Keratinocyte (primary cell): ENCODE measurements at regions not wholly inside any gene's neighbourhood (a gene's known extent, or its start where the extent isn't known, plus 50 kb on each side); places are given as distances from the start of the nearest gene placed in this dataset.

ENCODE experiments used
- DNase-seq: peaks from one replicate; pipeline ENCODE4 v3.0.0-alpha.2; 2011; ENCODE audit warnings: low read depth, missing footprints, low spot score
- FAIRE-seq: peaks from 2 replicates; lab custom pipeline; 2011; peaks lifted over from hg19 to GRCh38; lab: Jason Lieb, UNC
- H2AFZ ChIP-seq: 2 replicates; pipeline ENCODE4 v1.6.0; 2012; ENCODE audit warnings: low read length, control low read depth, inconsistent platforms; ENCODE audit not compliant: control insufficient read depth
- H3K27ac ChIP-seq: 2 replicates; pipeline ENCODE4 v1.5.1; 2011; ENCODE audit warnings: low read length; ENCODE audit not compliant: control insufficient read depth, insufficient read depth
- H3K27me3 ChIP-seq: 3 replicates; pipeline ENCODE4 v1.6.0; 2011; ENCODE audit warnings: low read length; ENCODE audit not compliant: control insufficient read depth, insufficient read depth; ENCODE audit errors: extremely low read depth
- H3K36me3 ChIP-seq, 2 experiments: 2 replicates in 1 of 2; 3 replicates in 1 of 2; pipeline ENCODE4 v1.5.1; 2011; ENCODE audit warnings: low read length in 2 of 2, mild to moderate bottlenecking in 1 of 2; ENCODE audit not compliant: control insufficient read depth in 2 of 2, insufficient read depth in 2 of 2; ENCODE audit errors: extremely low read depth in 1 of 2
- H3K4me1 ChIP-seq: 3 replicates; pipeline ENCODE4 v1.5.1; 2011; ENCODE audit warnings: low read length; ENCODE audit not compliant: control insufficient read depth, insufficient read depth; ENCODE audit errors: extremely low read depth
- H3K4me2 ChIP-seq: 3 replicates; pipeline ENCODE4 v1.6.0; 2011; ENCODE audit warnings: low read depth, low read length; ENCODE audit not compliant: control insufficient read depth, insufficient read depth; ENCODE audit errors: extremely low read depth
- H3K4me3 ChIP-seq, 3 experiments: fragments of 200-600 bp in 1 of 3; sonication (generic) in 1 of 3; 2 replicates in 2 of 3; 3 replicates in 1 of 3; pipeline ENCODE4 v1.5.1; 2011 to 2016; ENCODE audit warnings: low read length in 3 of 3, mild to moderate bottlenecking in 3 of 3, control low read depth in 2 of 3, inconsistent platforms in 1 of 3, low read depth in 1 of 3, mixed read lengths in 1 of 3, mixed run types in 1 of 3, moderate library complexity in 1 of 3; ENCODE audit not compliant: control insufficient read depth in 2 of 3, insufficient read depth in 2 of 3; ENCODE audit errors: extremely low read depth in 1 of 3
- H3K79me2 ChIP-seq: 2 replicates; pipeline ENCODE4 v1.6.0; 2012; ENCODE audit warnings: low read length; ENCODE audit not compliant: control insufficient read depth, insufficient read depth
- H3K9ac ChIP-seq: 3 replicates; pipeline ENCODE4 v1.6.0; 2011; ENCODE audit warnings: low read length; ENCODE audit not compliant: control insufficient read depth, insufficient read depth; ENCODE audit errors: extremely low read depth
- H3K9me1 ChIP-seq: 3 replicates; pipeline ENCODE4 v1.6.0; 2011; ENCODE audit warnings: low read length; ENCODE audit not compliant: control insufficient read depth, insufficient read depth; ENCODE audit errors: extremely low read depth
- H3K9me3 ChIP-seq: 2 replicates; pipeline ENCODE4 v1.5.1; 2012; ENCODE audit warnings: low read depth, low read length; ENCODE audit not compliant: control insufficient read depth
- H4K20me1 ChIP-seq: 3 replicates; pipeline ENCODE4 v1.6.0; 2011; ENCODE audit warnings: low read length; ENCODE audit not compliant: control insufficient read depth, insufficient read depth; ENCODE audit errors: extremely low read depth
- EZH2 ChIP-seq: IDR thresholded peaks from one replicate; pipeline ENCODE4 v1.6.1; 2012; ENCODE audit warnings: inconsistent platforms, mild to moderate bottlenecking, low read length, moderate library complexity
- dilution Hi-C: fragments of 300-500 bp; cut with MboI; formaldehyde crosslinking; loops from one replicate; pipeline ENCODE4 v1.7.0; 2020; ENCODE audit warnings: low sequenced_read_pairs; ENCODE audit not compliant: extremely low pct_ligation_motif_present
- TF ChIP-seq, protein P1 (sequence below), 3 experiments: IDR thresholded peaks in 1 of 3; conservative IDR thresholded peaks in 1 of 3; optimal IDR thresholded peaks in 1 of 3; 2 replicates in 2 of 3; 3 replicates in 1 of 3; pipeline versions ENCODE3 to v1.5.1; 2011; ENCODE audit warnings: low read length in 3 of 3, mild to moderate bottlenecking in 3 of 3, moderate library complexity in 2 of 3, control low read depth in 1 of 3, inconsistent platforms in 1 of 3; ENCODE audit not compliant: insufficient read depth in 2 of 3; ENCODE audit errors: extremely low read depth in 1 of 3

DNA sequence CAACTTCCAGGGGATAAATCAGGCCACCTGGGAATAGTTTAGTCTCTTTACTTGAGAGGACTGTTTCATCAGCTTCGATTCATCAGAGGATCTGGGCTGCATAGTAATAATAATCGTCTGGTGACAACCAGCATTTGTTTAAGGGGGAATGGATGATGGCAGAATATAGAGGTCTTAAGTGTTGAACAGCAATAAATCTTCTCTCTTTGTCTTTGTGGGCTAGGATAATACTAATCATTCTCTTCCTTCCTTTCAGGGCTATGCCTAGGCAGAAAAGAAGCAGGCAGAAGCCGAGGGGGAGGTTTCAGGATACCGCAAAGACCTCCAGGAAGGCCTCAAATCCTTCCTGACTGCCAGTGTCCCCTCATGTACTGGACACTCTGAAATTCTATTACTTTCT is 150.4 kb upstream of the GAREM1 start:
- no peak for DNase-seq
- dilution Hi-C loops = no loop called here
- no peak overlapping the region for H3K4me3 ChIP-seq
- H3K27me3 ChIP-seq = no peaks in the 10 kb centered on the region
- no peak overlapping the region for H3K27ac ChIP-seq
- no peaks in the 10 kb centered on the region for H3K9me1 ChIP-seq
- no peak overlapping the region for H3K9ac ChIP-seq
- no peak for FAIRE-seq
- H4K20me1 ChIP-seq = no peaks in the 10 kb centered on the region
- TF ChIP-seq EZH2 = no peak
- TF ChIP-seq, protein P1, sequence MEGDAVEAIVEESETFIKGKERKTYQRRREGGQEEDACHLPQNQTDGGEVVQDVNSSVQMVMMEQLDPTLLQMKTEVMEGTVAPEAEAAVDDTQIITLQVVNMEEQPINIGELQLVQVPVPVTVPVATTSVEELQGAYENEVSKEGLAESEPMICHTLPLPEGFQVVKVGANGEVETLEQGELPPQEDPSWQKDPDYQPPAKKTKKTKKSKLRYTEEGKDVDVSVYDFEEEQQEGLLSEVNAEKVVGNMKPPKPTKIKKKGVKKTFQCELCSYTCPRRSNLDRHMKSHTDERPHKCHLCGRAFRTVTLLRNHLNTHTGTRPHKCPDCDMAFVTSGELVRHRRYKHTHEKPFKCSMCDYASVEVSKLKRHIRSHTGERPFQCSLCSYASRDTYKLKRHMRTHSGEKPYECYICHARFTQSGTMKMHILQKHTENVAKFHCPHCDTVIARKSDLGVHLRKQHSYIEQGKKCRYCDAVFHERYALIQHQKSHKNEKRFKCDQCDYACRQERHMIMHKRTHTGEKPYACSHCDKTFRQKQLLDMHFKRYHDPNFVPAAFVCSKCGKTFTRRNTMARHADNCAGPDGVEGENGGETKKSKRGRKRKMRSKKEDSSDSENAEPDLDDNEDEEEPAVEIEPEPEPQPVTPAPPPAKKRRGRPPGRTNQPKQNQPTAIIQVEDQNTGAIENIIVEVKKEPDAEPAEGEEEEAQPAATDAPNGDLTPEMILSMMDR (optimal IDR thresholded peaks at IDR 0.05 in 1 of 3, IDR thresholded peaks at IDR 0.05 in 1 of 3, conservative IDR thresholded peaks at IDR 0.05 in 1 of 3; ENCODE audit: extremely low read depth in 1 of 3, insufficient read depth in 2 of 3, low read length in 3 of 3) = no peak
- no peak overlapping the region for H2AFZ ChIP-seq
- H3K4me1 ChIP-seq = no peaks in the 10 kb centered on the region
- H3K36me3 ChIP-seq = no peaks in the 10 kb centered on the region
- H3K4me2 ChIP-seq = no peak overlapping the region
- no peaks in the 10 kb centered on the region for H3K9me3 ChIP-seq
- no peaks in the 10 kb centered on the region for H3K79me2 ChIP-seq

DNA sequence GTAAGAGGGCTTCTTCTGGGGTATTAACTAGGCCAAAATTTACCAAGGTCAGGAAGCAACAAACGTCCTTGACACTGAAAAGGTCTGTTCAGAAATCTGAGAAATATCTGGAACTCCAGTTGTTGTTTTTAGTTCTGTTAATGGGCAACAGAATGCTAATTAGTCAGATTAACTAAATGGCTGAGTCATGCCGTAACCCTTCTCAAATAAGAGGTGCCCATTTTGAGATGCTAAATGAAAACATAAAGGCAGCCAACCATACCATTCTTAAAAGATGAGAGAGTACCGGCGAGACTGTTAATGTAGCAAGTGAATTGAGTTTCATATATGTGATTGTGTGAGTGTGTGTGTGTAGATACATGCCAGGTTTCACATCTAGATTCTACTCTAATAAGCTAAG is 147.9 kb upstream of the GAREM1 start:
- no peaks in the 10 kb centered on the region for H3K27me3 ChIP-seq
- no peaks in the 10 kb centered on the region for H3K79me2 ChIP-seq
- no peak for DNase-seq
- H3K27ac ChIP-seq = no peak overlapping the region
- TF ChIP-seq, protein P1 (optimal IDR thresholded peaks at IDR 0.05 in 1 of 3, IDR thresholded peaks at IDR 0.05 in 1 of 3, conservative IDR thresholded peaks at IDR 0.05 in 1 of 3; ENCODE audit: extremely low read depth in 1 of 3, insufficient read depth in 2 of 3, low read length in 3 of 3) = no peak
- no peak for TF ChIP-seq EZH2
- no peak for FAIRE-seq
- H3K4me2 ChIP-seq = no peak overlapping the region
- H3K4me1 ChIP-seq = no peaks in the 10 kb centered on the region
- no peak overlapping the region for H3K4me3 ChIP-seq
- no peaks in the 10 kb centered on the region for H3K9me1 ChIP-seq
- H4K20me1 ChIP-seq = no peaks in the 10 kb centered on the region
- dilution Hi-C loops = no loop called here
- H2AFZ ChIP-seq = no peak overlapping the region
- no peak overlapping the region for H3K9ac ChIP-seq
- H3K9me3 ChIP-seq = no peaks in the 10 kb centered on the region
- H3K36me3 ChIP-seq = no peaks in the 10 kb centered on the region
